HG02610 (cell line): ENCODE measurements at regions not wholly inside any gene's neighbourhood (a gene's known extent, or its start where the extent isn't known, plus 50 kb on each side); places are given as distances from the start of the nearest gene placed in this dataset.
"Not testable (repeated sequence)": the region's sequence is repeated elsewhere in the genome, so short reads cannot be mapped to it uniquely, and the experiment has no call there.

Experiments
- ATAC-seq: cut with Tn5 transposase; IDR thresholded peaks from one replicate; pipeline ENCODE4 v1.9.1; 2021; ENCODE audit warnings: mild to moderate bottlenecking, moderate library complexity; ENCODE audit not compliant: unreplicated experiment

DNA sequence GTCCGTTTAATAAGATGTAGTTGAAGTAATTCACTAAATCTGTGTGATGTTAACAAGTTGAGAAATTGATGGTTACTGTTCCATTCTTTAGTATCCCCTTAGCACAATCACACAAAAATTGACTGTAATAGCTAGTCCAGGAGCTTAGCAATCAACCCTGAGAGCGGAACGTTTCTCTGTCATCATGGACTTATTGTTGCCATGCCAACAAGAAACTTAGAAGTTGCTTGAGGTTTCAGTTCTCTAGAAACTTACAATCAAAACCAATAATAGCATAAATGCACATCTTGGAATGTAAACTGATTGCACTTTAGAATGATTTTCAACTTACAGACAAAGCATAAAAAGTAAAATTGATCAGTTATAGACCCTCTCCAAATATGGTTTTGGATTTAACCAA, 125.4 kb upstream of the ANKH start:
- ATAC-seq = peak; percentile 79

- no peak for ATAC-seq
Measured at GRCh38 chr5:14995229-14995628, 123.7 kb upstream of the ANKH start.

GRCh38 chr5:14993459-14994133, 122.0 kb upstream of the ANKH start:
- not testable (repeated sequence) for ATAC-seq

DNA sequence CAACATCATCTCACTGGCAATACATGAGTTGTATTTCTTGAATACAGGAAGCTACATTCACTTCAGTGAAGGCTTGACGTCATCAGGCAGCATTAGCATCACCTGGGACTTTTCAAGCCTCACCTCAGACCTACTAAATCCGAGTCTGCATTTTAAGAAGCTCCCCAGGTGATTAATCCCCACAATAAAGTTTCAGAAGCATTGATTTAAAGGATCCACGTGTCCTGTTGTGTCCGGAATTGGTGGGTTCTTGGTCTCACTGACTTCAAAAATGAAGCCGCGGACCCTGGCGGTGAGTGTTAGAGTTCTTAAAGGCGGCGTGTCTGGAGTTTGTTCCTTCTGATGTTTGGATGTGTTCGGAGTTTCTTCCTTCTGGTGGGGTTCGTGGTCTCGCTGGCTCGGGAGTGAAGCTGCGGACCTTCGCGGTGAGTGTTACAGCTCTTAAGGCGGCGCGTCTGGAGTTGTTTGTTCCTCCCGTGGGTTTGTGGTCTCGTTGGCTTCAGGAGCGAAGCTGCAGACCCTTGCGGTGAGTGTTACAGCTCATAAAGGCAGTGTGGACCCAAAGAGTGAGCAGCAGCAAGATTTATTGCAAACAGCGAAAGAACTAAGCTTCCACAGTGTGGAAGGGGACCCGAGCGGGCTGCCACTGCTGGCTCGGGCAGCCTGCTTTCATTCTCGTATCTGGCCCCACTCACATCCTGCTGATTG, 121.3 kb upstream of the ANKH start:
- peak; percentile 90 for ATAC-seq

GRCh38 chr5:14988223-14988622, 116.6 kb upstream of the ANKH start:
- ATAC-seq = no peak

DNA sequence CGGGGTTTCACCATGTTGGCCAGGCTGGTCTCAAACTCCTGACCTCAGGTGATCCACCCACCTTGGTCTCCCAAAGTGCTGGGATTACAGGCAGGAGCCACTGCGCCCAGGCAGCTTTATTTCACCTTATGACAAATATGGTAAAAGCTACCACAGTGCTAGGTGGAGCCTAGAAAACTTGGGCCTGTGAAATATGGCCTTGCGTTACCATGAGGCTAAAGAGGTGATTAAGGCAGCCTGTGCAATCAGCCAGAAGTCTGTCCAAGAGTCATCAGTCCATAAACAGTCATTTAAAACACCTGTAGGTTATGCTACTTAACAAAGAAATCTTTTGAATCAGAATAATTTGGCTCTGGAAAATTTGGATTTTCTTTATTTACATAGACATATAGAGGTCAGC, 114.8 kb upstream of the ANKH start:
- no peak for ATAC-seq

DNA sequence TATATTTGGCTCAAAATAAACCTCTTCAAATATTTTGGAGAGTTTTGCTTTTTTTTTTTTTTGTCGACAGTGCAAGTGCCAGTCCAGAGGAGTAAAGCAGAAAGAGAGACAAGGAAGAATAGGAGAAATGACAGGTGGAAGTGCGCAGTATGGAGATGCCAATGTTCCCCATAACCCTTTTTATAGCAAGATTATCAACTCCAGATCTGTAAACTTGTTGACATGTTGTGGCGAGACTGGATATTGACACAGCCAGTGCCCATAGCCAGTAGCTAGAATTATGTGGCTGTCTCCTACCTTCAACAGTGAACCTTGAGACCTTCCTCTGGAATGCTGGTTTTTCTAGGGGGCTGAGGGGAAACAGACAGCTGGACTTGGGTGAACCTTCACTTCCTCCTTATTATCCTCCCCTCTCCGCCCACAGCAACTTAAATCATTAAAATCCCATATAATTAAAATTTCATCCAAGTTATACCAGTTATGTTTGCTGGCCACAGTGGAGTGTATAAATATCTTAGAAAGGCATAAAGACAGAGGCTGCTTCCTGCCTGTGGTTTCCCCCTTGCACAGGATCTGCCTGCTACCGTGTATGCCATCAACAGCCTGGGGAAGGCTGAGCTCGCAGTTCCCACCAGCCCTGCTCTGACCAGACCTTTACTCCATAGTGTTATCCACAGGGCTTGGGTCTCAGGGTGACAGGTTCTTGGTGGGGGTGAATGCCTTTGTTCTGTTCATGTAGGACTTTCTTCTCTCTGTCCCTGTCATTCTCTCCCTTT, 112.3 kb upstream of the ANKH start:
- peak; percentile 68 for ATAC-seq

DNA sequence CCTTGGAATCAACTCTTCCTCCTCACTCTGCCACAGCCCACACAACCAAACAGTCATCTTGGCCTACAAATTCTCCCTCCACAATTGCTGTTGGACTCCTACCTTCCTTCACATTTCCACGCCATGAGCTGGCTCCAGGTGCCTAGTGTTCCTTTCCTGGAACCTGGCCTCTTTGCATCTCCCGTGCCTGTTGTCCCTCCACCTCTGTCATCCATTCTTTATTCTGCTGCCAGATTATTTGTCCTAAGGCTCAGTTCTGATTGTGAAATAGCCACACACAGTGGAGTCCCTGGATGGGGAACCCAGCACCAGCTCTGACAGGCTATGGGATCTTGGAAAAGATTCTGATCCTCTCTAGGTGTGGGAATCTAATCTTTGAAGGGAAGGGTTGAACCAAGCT, 109.1 kb upstream of the ANKH start:
- no peak for ATAC-seq

DNA sequence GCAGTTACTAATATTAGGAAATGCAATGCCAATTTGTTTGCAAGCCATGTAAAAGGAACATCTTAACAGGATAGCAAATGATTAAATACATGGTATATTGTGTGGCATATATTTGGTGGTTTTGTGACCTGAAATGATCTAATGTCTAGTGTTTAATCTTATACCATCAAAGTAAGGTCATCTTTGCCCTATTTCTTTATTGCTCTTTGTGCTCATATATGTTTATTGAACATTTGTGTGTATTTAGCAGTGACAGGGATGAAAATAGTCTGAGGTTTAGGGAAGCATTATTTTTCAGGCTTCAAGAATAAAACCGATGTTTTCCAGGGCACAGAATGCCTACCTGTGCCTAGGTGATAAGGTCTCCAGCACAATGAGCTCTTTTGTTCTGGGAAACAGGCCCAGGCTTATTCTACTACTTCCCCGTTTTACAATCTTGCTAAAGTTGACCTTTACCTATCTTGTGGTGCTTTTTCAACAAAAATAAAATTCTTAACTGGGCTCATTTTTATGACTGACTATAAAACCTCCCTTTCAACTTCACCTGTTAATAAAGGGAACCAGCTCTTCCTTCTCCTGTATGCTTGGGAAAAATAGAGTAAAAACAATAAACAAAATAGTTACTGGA, 105.6 kb upstream of the ANKH start:
- ATAC-seq = no peak

GRCh38 chr5:14976486-14976885, 104.9 kb upstream of the ANKH start:
- no peak for ATAC-seq

- no peak for ATAC-seq
Measured at GRCh38 chr5:14971873-14972272, 100.3 kb upstream of the ANKH start.

GRCh38 chr5:14968796-14969195, 97.2 kb upstream of the ANKH start:
- peak; percentile 86 for ATAC-seq

- ATAC-seq = no peak
Measured at GRCh38 chr5:14967166-14967565, 95.6 kb upstream of the ANKH start.

DNA sequence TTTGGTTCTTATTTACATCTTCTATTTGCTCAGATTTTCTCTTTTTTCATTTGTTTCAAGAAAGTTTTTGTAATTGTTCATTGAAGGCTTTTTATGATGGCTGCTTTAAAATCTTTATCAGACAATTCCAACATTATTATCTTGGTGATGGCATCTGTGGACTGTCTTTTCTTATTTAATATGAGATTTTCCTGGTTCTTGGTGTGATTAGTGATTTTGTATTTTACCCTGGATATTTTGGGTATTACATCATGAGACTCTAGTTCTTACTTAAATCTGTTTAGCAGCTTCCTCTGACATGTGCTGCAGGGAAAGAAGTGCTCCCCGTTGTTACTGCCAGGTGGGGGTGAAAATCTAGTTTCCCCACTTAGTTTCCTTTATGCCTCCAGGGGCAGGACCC, 94.2 kb upstream of the ANKH start:
- ATAC-seq = no peak

GRCh38 chr5:14962604-14963003, 91.0 kb upstream of the ANKH start:
- no peak for ATAC-seq

GRCh38 chr5:14960120-14960462, 88.5 kb upstream of the ANKH start:
- no peak for ATAC-seq

DNA sequence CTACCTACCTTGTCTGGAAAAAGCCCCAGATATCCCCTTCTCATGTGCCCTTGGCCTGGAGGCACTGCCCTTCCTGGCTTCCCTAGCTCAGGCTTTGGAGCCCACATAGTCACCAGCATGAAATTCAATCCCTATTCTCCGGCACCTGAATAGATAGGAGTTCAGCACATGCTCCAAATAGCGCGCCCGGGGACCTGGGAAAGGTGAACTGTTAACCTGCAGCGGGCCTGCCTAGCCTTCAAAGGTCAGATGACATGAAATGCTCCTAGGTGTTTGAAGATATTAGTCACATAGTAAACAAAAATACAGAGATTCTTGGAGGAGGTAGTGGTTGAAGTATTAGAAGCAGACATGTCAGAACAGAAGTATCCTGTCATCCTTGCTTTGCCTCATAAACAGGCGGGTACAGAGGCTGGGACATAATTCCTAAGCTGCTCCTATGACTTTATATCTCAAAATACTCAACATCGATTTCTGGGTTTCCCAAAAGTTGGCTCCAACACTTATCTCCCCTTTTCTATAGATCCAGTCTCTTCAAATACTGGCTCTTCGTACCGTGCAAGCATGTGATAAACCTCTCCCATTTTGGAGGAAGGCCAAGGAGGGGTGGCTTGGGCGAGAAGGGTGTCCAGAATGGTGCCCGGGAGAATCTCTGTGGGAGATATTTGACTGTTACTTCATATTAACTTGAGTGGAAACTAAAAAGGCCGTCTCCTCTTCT, 88.0 kb upstream of the ANKH start:
- no peak for ATAC-seq

GRCh38 chr5:14958188-14958587, 86.6 kb upstream of the ANKH start:
- ATAC-seq = no peak

DNA sequence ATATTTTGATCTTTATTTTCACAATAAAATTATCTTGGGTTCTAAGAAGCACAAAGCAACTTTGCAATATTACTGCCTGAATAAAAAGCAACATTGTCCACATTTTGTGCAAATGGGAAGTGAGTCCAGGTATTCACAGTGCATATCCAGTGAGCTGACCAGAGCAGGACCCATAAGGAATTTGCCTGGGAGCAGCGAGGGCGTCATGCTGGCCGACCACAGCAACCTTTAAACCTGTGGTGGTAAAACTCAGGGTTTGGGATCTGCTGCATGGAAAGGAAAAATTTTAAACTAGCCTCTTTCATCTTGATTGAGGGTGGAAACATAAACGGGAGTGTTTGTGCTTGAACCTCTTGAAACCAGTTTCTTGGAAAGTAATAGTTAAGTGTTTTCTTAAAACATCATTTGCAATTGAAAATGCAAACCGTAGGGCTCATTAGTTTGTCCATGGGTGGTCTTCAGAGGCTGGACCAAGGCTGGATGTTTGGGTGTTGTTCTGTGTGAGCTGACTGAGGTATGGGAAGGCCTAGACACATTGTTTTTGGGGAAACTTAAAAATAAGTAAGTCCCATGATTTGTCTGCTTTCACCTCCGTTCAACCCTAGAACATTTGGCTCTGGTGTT, 85.0 kb upstream of the ANKH start:
- no peak for ATAC-seq

- no peak for ATAC-seq
Measured at GRCh38 chr5:14954616-14955343, 83.2 kb upstream of the ANKH start.
